Dendritic cell treated with granulocyte-macrophage colony-stimulating factor and Interleukin-4, amounts not matched to agents 40 ng/mL and 50 ng/mL, for 4 days (primary cell): ENCODE measurements at regions not wholly inside any gene's neighbourhood (a gene's known extent, or its start where the extent isn't known, plus 50 kb on each side); places are given as distances from the start of the nearest gene placed in this dataset.

ENCODE experiments used
- H3K27ac Mint-ChIP-seq: one replicate; pipeline ENCODE4 v1.8.0; 2022; ENCODE audit warnings: mild to moderate bottlenecking, mixed read lengths
- H3K27me3 Mint-ChIP-seq: one replicate; pipeline ENCODE4 v1.8.0; 2022; ENCODE audit warnings: mild to moderate bottlenecking, mixed read lengths
- H3K36me3 Mint-ChIP-seq: one replicate; pipeline ENCODE4 v1.8.0; 2022; ENCODE audit warnings: low read depth, mixed read lengths
- H3K4me1 Mint-ChIP-seq: one replicate; pipeline ENCODE4 v1.8.0; 2022; ENCODE audit warnings: low read depth, mixed read lengths
- H3K4me3 Mint-ChIP-seq: one replicate; pipeline ENCODE4 v1.8.0; 2022; ENCODE audit warnings: mild to moderate bottlenecking, moderate library complexity, mixed read lengths
- H3K9me3 Mint-ChIP-seq: one replicate; pipeline ENCODE4 v1.8.0; 2022; ENCODE audit warnings: mixed read lengths
- intact Hi-C: fragments of 100-400 bp; cut with micrococcal nuclease; formaldehyde crosslinking; loops from one replicate; pipeline ENCODE4 v1.15.0; 2022

DNA sequence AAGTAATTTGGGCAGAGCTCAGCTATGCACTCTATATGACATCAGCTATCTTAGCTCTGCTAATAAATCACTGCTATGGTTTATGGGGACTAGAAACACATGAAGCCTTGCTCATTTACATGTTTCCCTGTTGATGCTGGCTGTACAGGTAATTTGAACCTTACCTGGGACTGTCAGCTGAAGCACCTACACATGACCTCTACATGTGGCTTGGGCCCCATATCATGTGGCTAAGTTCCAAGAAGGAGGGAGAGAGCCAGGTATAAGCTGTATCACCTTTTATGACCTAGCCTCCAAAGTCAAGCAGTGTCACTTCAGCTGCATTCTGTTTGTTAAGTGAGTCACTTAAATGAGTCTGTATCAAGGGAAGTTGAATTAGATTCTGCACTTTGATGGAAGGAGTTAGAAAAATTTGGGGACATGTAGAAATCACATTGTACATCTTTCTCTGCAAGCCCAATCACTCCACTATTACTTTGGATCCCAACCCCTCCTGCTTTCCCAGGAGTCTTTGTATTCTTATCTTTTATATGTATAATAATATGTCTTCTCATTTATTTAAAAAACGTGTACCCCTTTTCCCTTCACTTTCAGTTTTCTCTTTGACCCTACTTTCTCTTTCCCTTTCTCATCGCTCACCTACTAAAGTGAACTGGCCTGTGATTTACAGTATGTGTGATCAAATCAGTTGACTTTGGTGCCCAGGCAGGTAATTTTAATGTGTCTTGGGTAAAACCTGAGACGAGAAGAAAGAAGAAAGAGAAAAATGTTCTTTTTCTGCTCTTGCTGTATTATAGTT lies 53.4 kb upstream of the PRKACB start:
- Mint-ChIP-seq H3K9me3 (no peaks in the 10 kb centered on the region), H3K4me1 (peaks cover 5% of the 10 kb centered on the region), H3K27me3 (no peaks in the 10 kb centered on the region), H3K4me3 (peak overlapping the region; percentile 13), H3K36me3 (no peaks in the 10 kb centered on the region), H3K27ac (no peak overlapping the region)
- intact Hi-C loops: no loop called here

DNA sequence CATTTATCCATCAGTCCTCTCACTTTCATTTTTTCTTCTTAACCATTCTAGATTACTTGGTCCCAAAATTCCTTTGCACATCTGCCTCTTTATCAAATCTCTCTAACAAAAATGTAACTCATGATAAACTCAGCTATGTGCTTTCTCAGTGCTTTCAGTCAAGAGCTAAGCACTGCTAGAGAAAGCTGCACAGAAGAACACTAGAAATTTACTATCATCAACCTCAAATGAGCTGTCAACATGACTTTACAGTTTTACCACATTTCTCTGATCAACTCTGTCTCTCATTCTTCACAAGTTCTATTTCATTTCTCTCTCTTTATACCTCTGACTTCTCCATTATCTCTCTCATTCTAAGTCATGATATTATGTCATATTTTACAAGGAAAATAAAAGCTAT lies 54.2 kb upstream of the PRKACB start:
- intact Hi-C loops: no loop called here
- H3K9me3 Mint-ChIP-seq: no peaks in the 10 kb centered on the region
- no peaks in the 10 kb centered on the region for H3K27me3 Mint-ChIP-seq
- H3K4me3 Mint-ChIP-seq: no peak overlapping the region
- no peak overlapping the region for H3K27ac Mint-ChIP-seq
- H3K4me1 Mint-ChIP-seq: peaks cover 5% of the 10 kb centered on the region
- no peaks in the 10 kb centered on the region for H3K36me3 Mint-ChIP-seq

- H3K27ac Mint-ChIP-seq: no peak overlapping the region
- peaks cover 5% of the 10 kb centered on the region for H3K4me1 Mint-ChIP-seq
- no peaks in the 10 kb centered on the region for H3K36me3 Mint-ChIP-seq
- H3K4me3 Mint-ChIP-seq: no peak overlapping the region
- no peaks in the 10 kb centered on the region for H3K27me3 Mint-ChIP-seq
- intact Hi-C loops: no loop called here
- H3K9me3 Mint-ChIP-seq: no peaks in the 10 kb centered on the region
Measured at GRCh38 chr1:84089465-84089864, 54.6 kb upstream of the PRKACB start.

DNA sequence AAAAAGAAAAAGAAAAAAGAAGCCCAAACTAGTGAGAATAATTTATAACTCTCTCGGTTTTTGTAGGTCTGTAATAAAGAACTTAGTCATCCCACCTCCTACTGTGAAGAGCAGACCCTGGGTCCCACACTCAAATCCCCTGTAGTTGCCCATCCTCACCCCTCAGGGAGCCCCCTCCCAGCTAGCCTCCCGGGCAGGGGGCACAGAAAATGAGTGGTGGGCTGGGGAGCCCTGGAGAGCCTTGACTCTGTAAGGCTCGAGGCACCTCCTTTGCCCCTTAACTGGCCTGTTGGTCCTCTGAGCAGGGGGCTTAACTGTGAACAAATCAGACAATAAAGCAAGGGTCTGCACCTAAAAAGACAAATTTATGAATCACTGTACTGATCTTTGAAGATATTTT lies 57.5 kb upstream of the PRKACB start:
- Mint-ChIP-seq H3K4me3 (no peak overlapping the region), H3K9me3 (no peaks in the 10 kb centered on the region), H3K4me1 (peaks cover 5% of the 10 kb centered on the region), H3K27me3 (no peaks in the 10 kb centered on the region), H3K27ac (no peak overlapping the region), H3K36me3 (no peaks in the 10 kb centered on the region)
- intact Hi-C loops: no loop called here

GRCh38 chr1:84086189-84086588 lies 57.9 kb upstream of the PRKACB start:
- Mint-ChIP-seq H3K4me3 (no peak overlapping the region), H3K4me1 (peaks cover 5% of the 10 kb centered on the region), H3K27me3 (no peaks in the 10 kb centered on the region), H3K36me3 (no peaks in the 10 kb centered on the region), H3K27ac (no peak overlapping the region), H3K9me3 (no peaks in the 10 kb centered on the region)
- intact Hi-C loops: no loop called here

DNA sequence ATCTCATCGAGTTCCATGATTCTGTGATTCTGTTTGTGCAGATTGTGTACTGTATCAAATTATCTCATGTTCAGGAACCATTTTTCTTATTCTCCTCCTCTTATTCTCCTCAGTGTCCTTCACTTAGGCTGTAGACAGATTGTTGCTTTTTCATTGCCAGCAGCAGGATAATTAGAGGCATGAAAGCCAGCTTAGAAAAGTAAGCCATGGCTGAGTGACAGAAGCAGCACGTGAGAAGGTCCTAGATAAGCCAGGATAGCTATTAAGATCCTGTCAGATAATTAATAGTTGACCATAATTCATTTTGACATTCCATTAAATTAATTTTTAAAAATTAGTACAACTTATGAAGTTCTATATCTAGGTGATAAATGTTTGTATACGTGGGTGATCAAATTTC lies 60.8 kb upstream of the PRKACB start:
- H3K9me3 Mint-ChIP-seq: no peaks in the 10 kb centered on the region
- no peak overlapping the region for H3K4me3 Mint-ChIP-seq
- no peak overlapping the region for H3K27ac Mint-ChIP-seq
- H3K36me3 Mint-ChIP-seq: no peaks in the 10 kb centered on the region
- H3K27me3 Mint-ChIP-seq: peaks cover 7% of the 10 kb centered on the region
- intact Hi-C loops: no loop called here
- H3K4me1 Mint-ChIP-seq: peaks cover 6% of the 10 kb centered on the region

GRCh38 chr1:84078842-84079202 lies 65.2 kb upstream of the PRKACB start:
- Mint-ChIP-seq H3K27me3 (peaks cover 13% of the 10 kb centered on the region), H3K36me3 (no peaks in the 10 kb centered on the region), H3K27ac (no peak overlapping the region), H3K9me3 (no peaks in the 10 kb centered on the region), H3K4me3 (peak overlapping the region; percentile 79), H3K4me1 (peaks cover 6% of the 10 kb centered on the region)
- intact Hi-C loops: no loop called here

DNA sequence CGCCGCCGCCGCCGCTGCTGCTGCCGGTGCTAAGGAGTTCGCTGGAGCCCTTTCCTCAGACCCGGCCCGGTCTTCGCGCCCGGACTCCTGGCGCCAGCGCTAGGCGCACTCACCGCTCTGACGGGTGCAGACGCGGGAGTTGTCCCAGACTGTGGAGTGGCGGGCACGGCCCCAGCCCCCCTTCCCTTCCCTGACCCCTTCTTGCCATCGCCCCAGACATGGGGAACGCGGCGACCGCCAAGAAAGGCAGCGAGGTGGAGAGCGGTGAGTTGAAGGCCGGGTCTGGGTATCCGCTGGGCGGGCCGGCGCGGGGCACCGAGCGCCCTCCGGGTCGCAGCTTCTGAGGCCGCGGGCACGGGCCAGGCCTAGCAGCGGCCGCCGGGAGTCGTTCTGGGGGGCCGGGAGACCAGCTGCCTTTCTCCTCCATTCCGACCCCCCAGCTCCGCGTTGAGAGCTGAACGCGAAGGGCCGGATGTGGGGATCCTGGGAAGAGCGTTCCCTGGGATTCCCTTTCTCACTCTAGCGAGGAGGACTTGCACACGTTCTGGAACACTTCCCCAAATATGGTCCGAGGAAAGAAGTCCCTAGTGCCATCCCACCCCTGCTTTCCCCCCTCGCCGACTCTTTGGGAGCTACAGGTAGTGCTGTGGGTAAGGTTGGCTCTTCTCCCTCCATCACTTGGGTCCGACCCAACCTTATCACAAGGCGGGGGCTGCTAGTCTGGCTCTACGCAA lies 65.8 kb upstream of the PRKACB start:
- intact Hi-C loops: no loop called here
- Mint-ChIP-seq H3K9me3 (no peaks in the 10 kb centered on the region), H3K4me1 (peaks cover 6% of the 10 kb centered on the region), H3K4me3 (peak overlapping the region; percentile 79), H3K27ac (no peak overlapping the region), H3K27me3 (peaks cover 13% of the 10 kb centered on the region), H3K36me3 (no peaks in the 10 kb centered on the region)

DNA sequence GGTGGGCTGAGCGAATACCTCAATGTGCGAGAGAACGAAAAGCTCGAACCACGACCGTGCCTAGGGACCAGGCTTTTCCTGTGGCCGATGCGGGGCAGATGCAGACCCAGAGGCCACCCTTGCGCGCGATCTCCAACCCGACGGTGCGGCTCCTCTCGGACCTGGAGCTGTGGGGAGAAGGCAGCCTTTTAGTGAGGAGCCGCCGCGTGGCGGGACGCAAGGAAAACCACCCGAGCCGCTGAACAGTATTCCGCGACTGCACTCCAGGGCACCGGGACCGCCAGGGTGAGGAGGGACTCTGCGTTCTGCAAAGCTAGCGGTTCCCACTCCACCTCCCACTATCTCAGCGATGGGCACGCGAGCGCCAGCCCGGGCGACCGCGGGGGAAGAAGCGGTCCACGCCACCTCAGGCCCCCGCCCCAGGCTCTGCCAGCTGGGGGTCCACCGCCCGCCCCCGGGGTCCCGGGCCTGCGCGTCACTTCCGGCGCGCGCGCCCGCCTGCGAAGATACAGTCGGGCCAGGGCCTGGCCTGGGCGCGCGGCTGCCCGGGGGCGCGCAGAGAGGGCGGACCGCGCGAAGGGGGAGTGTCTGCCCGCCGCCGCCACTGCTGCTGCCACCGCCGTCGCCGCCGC lies 66.5 kb upstream of the PRKACB start:
- Mint-ChIP-seq H3K27me3 (peaks cover 13% of the 10 kb centered on the region), H3K4me1 (peaks cover 6% of the 10 kb centered on the region), H3K9me3 (no peaks in the 10 kb centered on the region), H3K27ac (no peak overlapping the region), H3K36me3 (no peaks in the 10 kb centered on the region), H3K4me3 (peak overlapping the region; percentile 79)
- intact Hi-C loops: no loop called here

GRCh38 chr1:84073266-84073665 lies 70.8 kb upstream of the PRKACB start:
- intact Hi-C loops: no loop called here
- Mint-ChIP-seq H3K9me3 (peaks cover 13% of the 10 kb centered on the region), H3K4me1 (peaks cover under 1% of the 10 kb centered on the region), H3K27me3 (peaks cover 7% of the 10 kb centered on the region), H3K27ac (no peak overlapping the region), H3K36me3 (no peaks in the 10 kb centered on the region), H3K4me3 (no peak overlapping the region)

DNA sequence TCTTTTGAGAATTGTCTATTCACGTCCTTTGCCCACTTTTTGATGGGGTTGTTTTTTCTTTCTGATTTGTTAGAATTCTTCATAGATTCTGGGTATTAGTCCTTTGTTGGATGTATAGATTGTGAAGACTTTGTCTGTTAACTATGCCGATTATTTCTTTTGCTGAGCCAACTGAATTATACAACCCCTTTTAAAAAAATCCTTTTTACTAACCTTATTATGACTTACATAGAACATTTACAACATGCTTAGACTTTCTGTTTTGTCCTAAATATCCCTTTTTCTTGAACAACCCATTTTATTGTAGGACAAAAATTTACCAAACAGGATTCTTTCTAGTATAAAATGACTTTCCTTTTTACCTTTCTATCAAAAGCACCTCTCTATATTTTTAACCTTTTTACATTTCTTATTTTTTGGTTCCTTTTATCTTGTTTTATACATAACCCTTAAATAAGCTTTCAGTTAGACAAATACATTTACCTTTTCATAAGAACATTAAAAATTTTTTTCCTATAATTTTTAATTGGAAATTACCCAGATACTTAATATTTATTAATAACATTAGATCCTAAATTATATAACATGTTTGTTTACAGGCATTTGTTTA lies 70.4 kb upstream of the TTLL7 start:
- intact Hi-C loops: no loop called here
- H3K9me3 Mint-ChIP-seq: peaks cover 19% of the 10 kb centered on the region
- no peaks in the 10 kb centered on the region for H3K36me3 Mint-ChIP-seq
- no peaks in the 10 kb centered on the region for H3K27me3 Mint-ChIP-seq
- no peak overlapping the region for H3K4me3 Mint-ChIP-seq
- H3K4me1 Mint-ChIP-seq: no peaks in the 10 kb centered on the region
- no peak overlapping the region for H3K27ac Mint-ChIP-seq

GRCh38 chr1:84062496-84062895 lies 63.6 kb upstream of the TTLL7 start:
- Mint-ChIP-seq H3K27ac (no peak overlapping the region), H3K4me1 (no peaks in the 10 kb centered on the region), H3K27me3 (no peaks in the 10 kb centered on the region), H3K9me3 (no peaks in the 10 kb centered on the region), H3K4me3 (no peak overlapping the region), H3K36me3 (no peaks in the 10 kb centered on the region)
- intact Hi-C loops: no loop called here

DNA sequence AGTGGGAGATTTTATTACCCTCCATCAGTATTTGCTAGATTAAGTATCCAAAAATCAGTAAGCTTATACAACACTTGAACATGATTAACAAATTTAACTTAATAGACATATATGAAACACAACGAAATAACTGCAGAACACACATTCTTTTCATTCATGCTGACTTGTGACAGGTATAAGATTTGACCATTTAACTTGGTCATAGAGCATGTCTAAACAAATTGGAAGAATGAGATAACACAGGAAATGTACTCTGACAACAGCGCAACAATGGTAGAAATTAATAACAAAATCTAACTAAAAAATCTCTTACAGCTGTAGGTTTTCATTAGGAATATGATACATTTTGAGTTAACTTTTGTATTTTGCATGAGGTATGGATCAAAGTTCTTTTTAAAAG lies 62.4 kb upstream of the TTLL7 start:
- Mint-ChIP-seq H3K4me1 (no peaks in the 10 kb centered on the region), H3K27me3 (no peaks in the 10 kb centered on the region), H3K27ac (no peak overlapping the region), H3K36me3 (no peaks in the 10 kb centered on the region), H3K4me3 (no peak overlapping the region), H3K9me3 (no peaks in the 10 kb centered on the region)
- intact Hi-C loops: no loop called here

GRCh38 chr1:84060781-84061180 lies 61.8 kb upstream of the TTLL7 start:
- no peaks in the 10 kb centered on the region for H3K27me3 Mint-ChIP-seq
- H3K4me3 Mint-ChIP-seq: no peak overlapping the region
- H3K9me3 Mint-ChIP-seq: no peaks in the 10 kb centered on the region
- intact Hi-C loops: no loop called here
- no peaks in the 10 kb centered on the region for H3K4me1 Mint-ChIP-seq
- no peak overlapping the region for H3K27ac Mint-ChIP-seq
- no peaks in the 10 kb centered on the region for H3K36me3 Mint-ChIP-seq
